Astrocyte (in vitro differentiated cells and primary cell): ENCODE measurements at regions not wholly inside any gene's neighbourhood (a gene's known extent, or its start where the extent isn't known, plus 50 kb on each side); places are given as distances from the start of the nearest gene placed in this dataset.

ENCODE experiments used
- DNase-seq: peaks from one replicate; pipeline ENCODE4 v3.0.0-alpha.2; 2010; ENCODE audit warnings: low read depth
- FAIRE-seq: peaks from 2 replicates; lab custom pipeline; 2011; peaks lifted over from hg19 to GRCh38; lab: Jason Lieb, UNC
- H2AFZ ChIP-seq: 2 replicates; pipeline ENCODE4 v1.6.0; 2012; ENCODE audit warnings: low read depth, low read length, inconsistent platforms
- H3K27ac ChIP-seq: 2 replicates; pipeline ENCODE4 v1.5.1; 2011; ENCODE audit warnings: low read depth, low read length, inconsistent platforms
- H3K27me3 ChIP-seq: 2 replicates; pipeline ENCODE4 v1.6.0; 2011; ENCODE audit warnings: low read length, inconsistent platforms; ENCODE audit not compliant: insufficient read depth
- H3K36me3 ChIP-seq: 2 replicates; pipeline ENCODE4 v1.5.1; 2011; ENCODE audit warnings: low read length, inconsistent platforms; ENCODE audit not compliant: insufficient read depth
- H3K4me1 ChIP-seq: 2 replicates; pipeline ENCODE4 v1.5.1; 2011; ENCODE audit warnings: low read length, inconsistent platforms; ENCODE audit not compliant: insufficient read depth
- H3K4me2 ChIP-seq: 2 replicates; pipeline ENCODE4 v1.6.0; 2012; ENCODE audit warnings: low read length, inconsistent platforms
- H3K4me3 ChIP-seq: 2 replicates; pipeline ENCODE4 v1.5.1; 2011; ENCODE audit warnings: low read depth, mild to moderate bottlenecking, low read length, inconsistent platforms; ENCODE audit not compliant: insufficient read depth
- H3K79me2 ChIP-seq: 2 replicates; pipeline ENCODE4 v1.6.0; 2012; ENCODE audit warnings: mild to moderate bottlenecking, low read length, inconsistent platforms; ENCODE audit not compliant: insufficient read depth
- H3K9ac ChIP-seq: 2 replicates; pipeline ENCODE4 v1.6.0; 2012; ENCODE audit warnings: mild to moderate bottlenecking, low read length, inconsistent platforms
- H3K9me3 ChIP-seq: 2 replicates; pipeline ENCODE4 v1.5.1; 2012; ENCODE audit warnings: low read depth, mild to moderate bottlenecking, low read length, inconsistent platforms; ENCODE audit not compliant: insufficient read depth
- H4K20me1 ChIP-seq: 2 replicates; pipeline ENCODE4 v1.6.0; 2012; ENCODE audit warnings: low read length, inconsistent platforms; ENCODE audit not compliant: insufficient read depth
- H3K27ac Mint-ChIP-seq: one replicate; pipeline ENCODE4 v1.8.0; 2021; ENCODE audit warnings: mild to moderate bottlenecking, mixed read lengths; ENCODE audit not compliant: unreplicated experiment
- H3K27me3 Mint-ChIP-seq: one replicate; pipeline ENCODE4 v1.8.0; 2021; ENCODE audit warnings: low read depth, mixed read lengths; ENCODE audit not compliant: unreplicated experiment
- H3K36me3 Mint-ChIP-seq: one replicate; pipeline ENCODE4 v1.8.0; 2021; ENCODE audit warnings: low read depth, mixed read lengths; ENCODE audit not compliant: unreplicated experiment
- H3K4me1 Mint-ChIP-seq: one replicate; pipeline ENCODE4 v1.8.0; 2021; ENCODE audit warnings: low read depth, mixed read lengths; ENCODE audit not compliant: unreplicated experiment
- H3K4me3 Mint-ChIP-seq: one replicate; pipeline ENCODE4 v1.8.0; 2021; ENCODE audit warnings: mild to moderate bottlenecking, moderate library complexity, mixed read lengths; ENCODE audit not compliant: unreplicated experiment
- H3K9me3 Mint-ChIP-seq: one replicate; pipeline ENCODE4 v1.8.0; 2021; ENCODE audit warnings: mild to moderate bottlenecking, mixed read lengths; ENCODE audit not compliant: unreplicated experiment
- EZH2 ChIP-seq: IDR thresholded peaks from 2 replicates; pipeline ENCODE4 v1.6.1; 2012; ENCODE audit warnings: mild to moderate bottlenecking, low read length, inconsistent platforms; ENCODE audit not compliant: insufficient read depth
- TF ChIP-seq, protein P1 (sequence below): IDR thresholded peaks from 2 replicates; pipeline ENCODE4 v1.5.1; 2011; ENCODE audit warnings: low read depth, mild to moderate bottlenecking, inconsistent platforms, low read length, moderate library complexity; ENCODE audit not compliant: insufficient read depth

GRCh38 chr14:49497267-49497666 is 88.9 kb downstream of the RPS29 start:
- Mint-ChIP-seq H3K27me3 (no peaks in the 10 kb centered on the region), H3K27ac (no peak overlapping the region), H3K4me3 (no peak overlapping the region), H3K4me1 (no peaks in the 10 kb centered on the region), H3K9me3 (no peaks in the 10 kb centered on the region), H3K36me3 (no peaks in the 10 kb centered on the region)
- H3K27me3 ChIP-seq = peaks cover 10% of the 10 kb centered on the region
- H3K27ac ChIP-seq = no peak overlapping the region
- no peaks in the 10 kb centered on the region for H3K4me1 ChIP-seq
- TF ChIP-seq, protein P1, sequence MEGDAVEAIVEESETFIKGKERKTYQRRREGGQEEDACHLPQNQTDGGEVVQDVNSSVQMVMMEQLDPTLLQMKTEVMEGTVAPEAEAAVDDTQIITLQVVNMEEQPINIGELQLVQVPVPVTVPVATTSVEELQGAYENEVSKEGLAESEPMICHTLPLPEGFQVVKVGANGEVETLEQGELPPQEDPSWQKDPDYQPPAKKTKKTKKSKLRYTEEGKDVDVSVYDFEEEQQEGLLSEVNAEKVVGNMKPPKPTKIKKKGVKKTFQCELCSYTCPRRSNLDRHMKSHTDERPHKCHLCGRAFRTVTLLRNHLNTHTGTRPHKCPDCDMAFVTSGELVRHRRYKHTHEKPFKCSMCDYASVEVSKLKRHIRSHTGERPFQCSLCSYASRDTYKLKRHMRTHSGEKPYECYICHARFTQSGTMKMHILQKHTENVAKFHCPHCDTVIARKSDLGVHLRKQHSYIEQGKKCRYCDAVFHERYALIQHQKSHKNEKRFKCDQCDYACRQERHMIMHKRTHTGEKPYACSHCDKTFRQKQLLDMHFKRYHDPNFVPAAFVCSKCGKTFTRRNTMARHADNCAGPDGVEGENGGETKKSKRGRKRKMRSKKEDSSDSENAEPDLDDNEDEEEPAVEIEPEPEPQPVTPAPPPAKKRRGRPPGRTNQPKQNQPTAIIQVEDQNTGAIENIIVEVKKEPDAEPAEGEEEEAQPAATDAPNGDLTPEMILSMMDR = no peak
- no peak for TF ChIP-seq EZH2
- no peak for FAIRE-seq
- no peak overlapping the region for H3K4me3 ChIP-seq
- no peaks in the 10 kb centered on the region for H4K20me1 ChIP-seq
- no peaks in the 10 kb centered on the region for H3K36me3 ChIP-seq
- H2AFZ ChIP-seq = no peak overlapping the region
- H3K4me2 ChIP-seq = no peak overlapping the region
- no peaks in the 10 kb centered on the region for H3K79me2 ChIP-seq
- H3K9ac ChIP-seq = no peak overlapping the region
- DNase-seq = no peak
- no peaks in the 10 kb centered on the region for H3K9me3 ChIP-seq

DNA sequence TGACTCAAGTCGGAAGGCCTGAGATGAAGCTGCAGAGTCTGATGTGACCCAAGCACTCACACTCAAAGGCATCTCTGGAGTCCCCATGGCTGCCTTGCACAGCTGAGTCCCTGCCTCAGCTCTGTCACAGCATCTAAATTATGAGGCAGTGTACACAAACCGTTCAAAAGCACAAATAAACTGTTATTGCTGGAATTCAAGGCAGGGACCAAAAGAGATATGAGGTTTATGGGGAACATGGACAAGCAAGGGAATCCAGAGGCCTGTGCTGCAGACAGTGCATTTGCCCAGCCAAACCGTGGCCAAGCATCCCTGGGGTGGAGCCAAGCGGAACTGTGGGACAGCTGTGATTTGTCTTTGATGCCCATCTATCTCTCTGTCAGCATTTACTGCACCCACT is 91.3 kb downstream of the RPS29 start:
- Histone ChIP-seq H3K9me3 (no peaks in the 10 kb centered on the region), H3K79me2 (no peaks in the 10 kb centered on the region), H3K4me3 (no peak overlapping the region), H3K36me3 (no peaks in the 10 kb centered on the region), H3K4me2 (no peak overlapping the region), H4K20me1 (no peaks in the 10 kb centered on the region), H2AFZ (no peak overlapping the region), H3K27me3 (no peaks in the 10 kb centered on the region), H3K27ac (no peak overlapping the region), H3K4me1 (no peaks in the 10 kb centered on the region), H3K9ac (no peak overlapping the region)
- Mint-ChIP-seq H3K9me3 (no peaks in the 10 kb centered on the region), H3K4me3 (no peak overlapping the region), H3K27ac (no peak overlapping the region), H3K4me1 (no peaks in the 10 kb centered on the region), H3K27me3 (no peaks in the 10 kb centered on the region), H3K36me3 (no peaks in the 10 kb centered on the region)
- FAIRE-seq = no peak
- no peak for DNase-seq
- TF ChIP-seq EZH2 = no peak
- TF ChIP-seq, protein P1 = no peak

DNA sequence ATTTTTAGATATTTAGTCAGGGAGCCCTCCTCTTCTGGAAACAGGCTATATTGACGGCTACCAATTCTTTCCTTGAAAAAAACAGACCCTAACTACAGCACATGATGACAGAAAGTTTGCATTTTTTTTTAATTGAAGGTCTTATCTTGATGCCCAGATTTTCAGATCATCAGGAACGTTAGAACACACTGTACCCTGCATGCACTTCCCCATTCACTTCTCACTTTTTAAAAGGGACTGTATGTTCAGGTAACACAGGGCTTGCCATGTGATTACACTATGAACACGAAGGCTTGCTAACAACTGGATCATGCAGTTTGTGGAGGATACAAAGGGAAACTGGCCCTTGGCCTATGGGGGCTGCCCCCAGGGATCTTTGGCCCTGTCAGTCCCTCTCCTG is 92.6 kb downstream of the RPS29 start:
- no peaks in the 10 kb centered on the region for H3K4me1 ChIP-seq
- Mint-ChIP-seq H3K36me3 (no peaks in the 10 kb centered on the region), H3K27me3 (peaks cover 3% of the 10 kb centered on the region), H3K4me3 (no peak overlapping the region), H3K4me1 (no peaks in the 10 kb centered on the region), H3K9me3 (no peaks in the 10 kb centered on the region), H3K27ac (no peak overlapping the region)
- TF ChIP-seq, protein P1 = no peak
- TF ChIP-seq EZH2 = no peak
- H3K4me3 ChIP-seq = no peak overlapping the region
- H4K20me1 ChIP-seq = no peaks in the 10 kb centered on the region
- H3K27me3 ChIP-seq = no peaks in the 10 kb centered on the region
- no peaks in the 10 kb centered on the region for H3K79me2 ChIP-seq
- H2AFZ ChIP-seq = no peak overlapping the region
- no peak overlapping the region for H3K27ac ChIP-seq
- no peak for FAIRE-seq
- H3K9me3 ChIP-seq = no peaks in the 10 kb centered on the region
- H3K4me2 ChIP-seq = no peak overlapping the region
- no peak for DNase-seq
- no peaks in the 10 kb centered on the region for H3K36me3 ChIP-seq
- no peak overlapping the region for H3K9ac ChIP-seq
